Loucy (cell line): ENCODE measurements at regions not wholly inside any gene's neighbourhood (a gene's known extent, or its start where the extent isn't known, plus 50 kb on each side); places are given as distances from the start of the nearest gene placed in this dataset.

Experiments used
- H2AFZ ChIP-seq: fragments of 200-600 bp; sonication (generic); 2 replicates; pipeline ENCODE4 v1.6.0; 2016; ENCODE audit warnings: antibody characterized with exemption, mild to moderate bottlenecking, low read length, moderate library complexity
- H3F3A ChIP-seq: fragments of 200-600 bp; 2 replicates; pipeline ENCODE4 v1.6.0; 2016; ENCODE audit warnings: antibody characterized with exemption, low read depth, mild to moderate bottlenecking
- H3K27me3 ChIP-seq: fragments of 200-600 bp; sonication (generic); 2 replicates; pipeline ENCODE4 v1.6.1; 2014; ENCODE audit warnings: low read length, mild to moderate bottlenecking; ENCODE audit not compliant: insufficient read depth, poor library complexity, severe bottlenecking
- H3K36me3 ChIP-seq: fragments of 200-600 bp; sonication (generic); 2 replicates; pipeline ENCODE4 v1.6.1; 2016; ENCODE audit warnings: low read length; ENCODE audit not compliant: insufficient read depth
- H3K4me1 ChIP-seq: fragments of 200-600 bp; sonication (generic); 2 replicates; pipeline ENCODE4 v1.5.1; 2014; ENCODE audit warnings: low read length, mild to moderate bottlenecking; ENCODE audit not compliant: insufficient read depth, poor library complexity, severe bottlenecking
- H3K4me2 ChIP-seq: fragments of 200-600 bp; sonication (generic); 2 replicates; pipeline ENCODE4 v1.6.0; 2014; ENCODE audit warnings: antibody characterized with exemption, low read length, low read depth, mild to moderate bottlenecking; ENCODE audit not compliant: poor library complexity, severe bottlenecking
- H3K4me3 ChIP-seq: fragments of 200-600 bp; sonication (generic); 2 replicates; pipeline ENCODE4 v1.5.1; 2014; ENCODE audit warnings: low read length, mild to moderate bottlenecking, mixed read lengths; ENCODE audit not compliant: poor library complexity, severe bottlenecking
- H3K79me2 ChIP-seq: fragments of 200-600 bp; sonication (generic); 2 replicates; pipeline ENCODE4 v1.6.1; 2014; ENCODE audit warnings: low read length; ENCODE audit not compliant: insufficient read depth
- H3K9ac ChIP-seq: fragments of 200-600 bp; sonication (generic); 2 replicates; pipeline ENCODE4 v1.6.0; 2014; ENCODE audit warnings: mild to moderate bottlenecking, low read depth, low read length, moderate library complexity; ENCODE audit not compliant: poor library complexity, severe bottlenecking
- H3K9me2 ChIP-seq: fragments of 200-600 bp; sonication (generic); replicated peaks from 2 replicates; pipeline ENCODE4 v1.6.1; 2016; ENCODE audit warnings: low read depth, low read length, mixed read lengths
- H3K9me3 ChIP-seq: fragments of 200-600 bp; sonication (generic); 2 replicates; pipeline ENCODE4 v1.6.1; 2014; ENCODE audit warnings: mild to moderate bottlenecking, antibody characterized with exemption, low read length, low read depth; ENCODE audit not compliant: insufficient read depth
- H4K20me1 ChIP-seq: fragments of 200-600 bp; sonication (generic); 2 replicates; pipeline ENCODE4 v1.6.0; 2014; ENCODE audit warnings: antibody characterized with exemption, low read length, mild to moderate bottlenecking; ENCODE audit not compliant: insufficient read depth, poor library complexity, severe bottlenecking
- EZH2phosphoT487 ChIP-seq: fragments of 200-600 bp; IDR thresholded peaks from 2 replicates; pipeline ENCODE4 v1.6.1; 2018; ENCODE audit warnings: antibody characterized with exemption, mild to moderate bottlenecking, moderate library complexity, borderline replicate concordance
- TF ChIP-seq, protein P1 (sequence below): fragments of 200-600 bp; sonication (generic); conservative IDR thresholded peaks from 2 replicates; pipeline ENCODE4 v1.5.1; 2014; ENCODE audit warnings: mild to moderate bottlenecking, antibody characterized with exemption, low read length

- TF ChIP-seq, protein P1, sequence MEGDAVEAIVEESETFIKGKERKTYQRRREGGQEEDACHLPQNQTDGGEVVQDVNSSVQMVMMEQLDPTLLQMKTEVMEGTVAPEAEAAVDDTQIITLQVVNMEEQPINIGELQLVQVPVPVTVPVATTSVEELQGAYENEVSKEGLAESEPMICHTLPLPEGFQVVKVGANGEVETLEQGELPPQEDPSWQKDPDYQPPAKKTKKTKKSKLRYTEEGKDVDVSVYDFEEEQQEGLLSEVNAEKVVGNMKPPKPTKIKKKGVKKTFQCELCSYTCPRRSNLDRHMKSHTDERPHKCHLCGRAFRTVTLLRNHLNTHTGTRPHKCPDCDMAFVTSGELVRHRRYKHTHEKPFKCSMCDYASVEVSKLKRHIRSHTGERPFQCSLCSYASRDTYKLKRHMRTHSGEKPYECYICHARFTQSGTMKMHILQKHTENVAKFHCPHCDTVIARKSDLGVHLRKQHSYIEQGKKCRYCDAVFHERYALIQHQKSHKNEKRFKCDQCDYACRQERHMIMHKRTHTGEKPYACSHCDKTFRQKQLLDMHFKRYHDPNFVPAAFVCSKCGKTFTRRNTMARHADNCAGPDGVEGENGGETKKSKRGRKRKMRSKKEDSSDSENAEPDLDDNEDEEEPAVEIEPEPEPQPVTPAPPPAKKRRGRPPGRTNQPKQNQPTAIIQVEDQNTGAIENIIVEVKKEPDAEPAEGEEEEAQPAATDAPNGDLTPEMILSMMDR: peak; percentile 72
- TF ChIP-seq EZH2phosphoT487: no peak
- no peak overlapping the region for H3K9ac ChIP-seq
- H3K79me2 ChIP-seq: no peaks in the 10 kb centered on the region
- no peaks in the 10 kb centered on the region for H3K9me3 ChIP-seq
- H3K9me2 ChIP-seq: no peaks in the 10 kb centered on the region
- H3F3A ChIP-seq: no peaks in the 10 kb centered on the region
- H3K27me3 ChIP-seq: no peaks in the 10 kb centered on the region
- no peaks in the 10 kb centered on the region for H3K36me3 ChIP-seq
- no peak overlapping the region for H3K4me2 ChIP-seq
- no peak overlapping the region for H3K4me3 ChIP-seq
- H4K20me1 ChIP-seq: no peaks in the 10 kb centered on the region
- no peak overlapping the region for H2AFZ ChIP-seq
- H3K4me1 ChIP-seq: no peaks in the 10 kb centered on the region
These were observed 266.4 kb downstream of the SAMD5 start for GRCh38 chr6:147774856-147775255.

DNA sequence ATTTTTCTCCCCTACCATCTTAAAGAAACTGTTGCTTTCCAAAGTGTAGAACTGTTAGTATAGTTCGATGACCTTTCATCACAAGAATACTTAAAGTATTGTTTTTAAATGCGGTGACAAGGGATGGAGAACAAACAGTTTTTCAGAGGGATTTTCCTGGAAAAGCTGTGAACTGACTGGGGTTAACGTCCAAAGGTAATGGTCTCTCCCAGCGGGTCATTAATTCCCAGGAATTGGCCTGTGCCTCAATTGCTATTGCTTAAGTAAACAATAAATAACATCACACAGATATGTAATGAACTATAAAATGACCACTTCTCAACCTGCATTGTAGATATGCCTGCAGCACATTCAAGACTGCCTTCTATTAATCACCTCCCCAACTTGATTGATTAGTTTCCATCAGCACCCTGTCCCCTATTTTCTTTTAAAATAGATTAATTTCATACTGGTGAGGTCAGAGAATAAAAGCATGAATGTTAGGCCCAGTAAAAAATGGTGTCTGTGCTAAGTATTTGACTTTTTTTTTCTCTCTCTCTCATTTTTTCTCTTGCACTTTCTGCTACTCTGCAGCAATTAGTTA lies 268.2 kb downstream of the SAMD5 start:
- Histone ChIP-seq H4K20me1 (no peaks in the 10 kb centered on the region), H3K36me3 (no peaks in the 10 kb centered on the region), H3F3A (no peaks in the 10 kb centered on the region), H3K9me3 (no peaks in the 10 kb centered on the region), H3K27me3 (no peaks in the 10 kb centered on the region), H3K9ac (no peak overlapping the region), H3K4me1 (no peaks in the 10 kb centered on the region), H3K4me3 (no peak overlapping the region), H2AFZ (no peak overlapping the region), H3K9me2 (no peaks in the 10 kb centered on the region), H3K4me2 (no peak overlapping the region), H3K79me2 (no peaks in the 10 kb centered on the region)
- TF ChIP-seq EZH2phosphoT487: no peak
- TF ChIP-seq, protein P1: no peak

GRCh38 chr6:147779624-147780023 lies 271.1 kb downstream of the SAMD5 start:
- Histone ChIP-seq H3K4me3 (no peak overlapping the region), H3K27me3 (no peaks in the 10 kb centered on the region), H3K79me2 (no peaks in the 10 kb centered on the region), H2AFZ (peak overlapping the region; percentile 80; the same call in 1 of the 2 replicates), H3K9ac (no peak overlapping the region), H3F3A (no peaks in the 10 kb centered on the region), H3K36me3 (no peaks in the 10 kb centered on the region), H3K4me2 (no peak overlapping the region), H3K4me1 (no peaks in the 10 kb centered on the region), H3K9me2 (no peaks in the 10 kb centered on the region), H3K9me3 (no peaks in the 10 kb centered on the region), H4K20me1 (no peaks in the 10 kb centered on the region)
- TF ChIP-seq, protein P1: no peak
- TF ChIP-seq EZH2phosphoT487: no peak
